OCI-LY3 (cell line): ENCODE measurements at regions not wholly inside any gene's neighbourhood (a gene's known extent, or its start where the extent isn't known, plus 50 kb on each side); places are given as distances from the start of the nearest gene placed in this dataset.

ENCODE experiments used
- EZH2phosphoT487 ChIP-seq: fragments of 200-600 bp; shearing (Covaris generic); IDR thresholded peaks from 2 replicates; pipeline ENCODE4 v1.6.1; 2018; ENCODE audit warnings: antibody characterized with exemption, mixed run types, low read depth
- TF ChIP-seq, protein P1 (sequence below): fragments of 200-600, 300-600 bp; sonication (generic); IDR thresholded peaks from 2 replicates; pipeline ENCODE4 v1.5.1; 2014; ENCODE audit warnings: antibody characterized with exemption, low read length, low read depth

DNA sequence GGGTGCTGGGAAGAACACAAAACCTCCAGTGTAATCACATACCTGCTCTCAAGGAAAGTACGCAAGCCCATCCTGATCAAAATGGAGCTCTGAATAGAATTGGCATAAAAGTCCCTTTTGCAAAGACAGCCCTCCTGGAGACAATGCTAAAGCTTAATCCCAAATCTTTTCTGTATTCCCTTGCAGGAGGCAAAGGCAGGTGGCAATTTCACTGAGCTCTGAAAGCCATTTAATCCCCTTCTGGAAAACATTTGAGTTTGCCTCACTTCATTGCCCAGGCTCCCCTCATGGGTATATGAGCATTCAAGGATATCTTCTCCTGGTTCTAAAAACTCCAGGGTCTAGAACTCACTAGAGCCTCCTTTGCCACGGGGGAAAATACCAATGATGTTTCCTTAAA, 310.2 kb upstream of the CNR1 start:
- TF ChIP-seq, protein P1, sequence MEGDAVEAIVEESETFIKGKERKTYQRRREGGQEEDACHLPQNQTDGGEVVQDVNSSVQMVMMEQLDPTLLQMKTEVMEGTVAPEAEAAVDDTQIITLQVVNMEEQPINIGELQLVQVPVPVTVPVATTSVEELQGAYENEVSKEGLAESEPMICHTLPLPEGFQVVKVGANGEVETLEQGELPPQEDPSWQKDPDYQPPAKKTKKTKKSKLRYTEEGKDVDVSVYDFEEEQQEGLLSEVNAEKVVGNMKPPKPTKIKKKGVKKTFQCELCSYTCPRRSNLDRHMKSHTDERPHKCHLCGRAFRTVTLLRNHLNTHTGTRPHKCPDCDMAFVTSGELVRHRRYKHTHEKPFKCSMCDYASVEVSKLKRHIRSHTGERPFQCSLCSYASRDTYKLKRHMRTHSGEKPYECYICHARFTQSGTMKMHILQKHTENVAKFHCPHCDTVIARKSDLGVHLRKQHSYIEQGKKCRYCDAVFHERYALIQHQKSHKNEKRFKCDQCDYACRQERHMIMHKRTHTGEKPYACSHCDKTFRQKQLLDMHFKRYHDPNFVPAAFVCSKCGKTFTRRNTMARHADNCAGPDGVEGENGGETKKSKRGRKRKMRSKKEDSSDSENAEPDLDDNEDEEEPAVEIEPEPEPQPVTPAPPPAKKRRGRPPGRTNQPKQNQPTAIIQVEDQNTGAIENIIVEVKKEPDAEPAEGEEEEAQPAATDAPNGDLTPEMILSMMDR: no peak
- no peak for TF ChIP-seq EZH2phosphoT487
